ENCODE measurements at regions not wholly inside any gene's neighbourhood (a gene's known extent, or its start where the extent isn't known, plus 50 kb on each side); places are given as distances from the start of the nearest gene placed in this dataset.

DNA sequence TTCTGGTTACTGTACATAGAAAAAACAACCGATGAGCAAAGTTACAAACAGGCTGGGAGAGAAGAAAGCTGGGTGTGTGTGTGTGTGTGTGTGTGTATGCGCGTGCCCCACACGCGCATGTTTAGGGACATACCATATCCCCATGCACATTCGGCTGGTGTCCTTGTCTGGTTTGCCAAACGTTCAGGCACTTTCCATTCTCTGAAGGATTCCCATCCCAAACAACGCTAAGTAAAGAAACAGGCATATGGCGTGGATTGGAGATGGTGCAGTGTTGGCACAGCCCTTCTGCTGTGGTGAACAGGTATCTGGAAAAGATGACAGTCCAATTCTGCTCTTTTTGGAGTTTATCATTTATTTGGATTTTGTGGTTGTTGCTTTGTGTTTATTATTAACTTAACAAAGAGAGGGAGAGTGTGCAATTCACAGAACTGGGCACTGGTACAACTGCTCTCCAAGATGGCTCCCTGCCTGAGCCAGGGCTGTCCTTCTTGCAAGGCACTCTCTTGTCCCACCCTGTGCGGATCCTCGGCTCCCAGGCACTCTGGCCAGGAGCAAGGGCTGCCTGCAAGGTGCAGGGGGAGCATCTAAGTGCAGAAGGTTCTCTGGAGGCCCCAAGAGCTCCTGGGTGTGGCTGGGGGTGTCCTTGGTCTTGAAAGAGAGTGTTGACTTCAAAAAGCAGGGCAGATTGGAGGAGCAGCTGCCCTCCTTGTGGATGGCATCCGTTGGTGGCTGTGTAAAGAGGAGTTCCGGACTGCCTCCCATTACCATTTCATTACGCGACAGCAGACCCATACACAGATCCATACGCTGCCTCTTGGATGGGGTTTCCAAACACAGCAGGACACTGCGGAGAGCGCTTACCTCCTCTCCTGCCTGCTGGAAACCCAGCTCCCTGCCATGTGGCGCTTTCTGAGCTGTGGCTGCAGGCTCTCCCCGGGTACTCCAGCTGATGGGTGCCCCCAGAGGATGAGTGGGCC, 263.1 kb downstream of the ZNF536 start:
- TF ChIP-seq, protein P1, sequence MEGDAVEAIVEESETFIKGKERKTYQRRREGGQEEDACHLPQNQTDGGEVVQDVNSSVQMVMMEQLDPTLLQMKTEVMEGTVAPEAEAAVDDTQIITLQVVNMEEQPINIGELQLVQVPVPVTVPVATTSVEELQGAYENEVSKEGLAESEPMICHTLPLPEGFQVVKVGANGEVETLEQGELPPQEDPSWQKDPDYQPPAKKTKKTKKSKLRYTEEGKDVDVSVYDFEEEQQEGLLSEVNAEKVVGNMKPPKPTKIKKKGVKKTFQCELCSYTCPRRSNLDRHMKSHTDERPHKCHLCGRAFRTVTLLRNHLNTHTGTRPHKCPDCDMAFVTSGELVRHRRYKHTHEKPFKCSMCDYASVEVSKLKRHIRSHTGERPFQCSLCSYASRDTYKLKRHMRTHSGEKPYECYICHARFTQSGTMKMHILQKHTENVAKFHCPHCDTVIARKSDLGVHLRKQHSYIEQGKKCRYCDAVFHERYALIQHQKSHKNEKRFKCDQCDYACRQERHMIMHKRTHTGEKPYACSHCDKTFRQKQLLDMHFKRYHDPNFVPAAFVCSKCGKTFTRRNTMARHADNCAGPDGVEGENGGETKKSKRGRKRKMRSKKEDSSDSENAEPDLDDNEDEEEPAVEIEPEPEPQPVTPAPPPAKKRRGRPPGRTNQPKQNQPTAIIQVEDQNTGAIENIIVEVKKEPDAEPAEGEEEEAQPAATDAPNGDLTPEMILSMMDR (IDR thresholded peaks at IDR 0.05; ENCODE audit: poor library complexity) = no peak
- no peak for TF ChIP-seq EZH2 (IDR thresholded peaks at IDR 0.05; ENCODE audit: borderline replicate concordance)
- no peak for TF ChIP-seq EZH2phosphoT487 (IDR thresholded peaks at IDR 0.05; ENCODE audit: low read depth, severe bottlenecking, unreplicated experiment)

All from hepatocyte (in vitro differentiated cells).